HEK293T (cell line): ENCODE measurements at regions not wholly inside any gene's neighbourhood (a gene's known extent, or its start where the extent isn't known, plus 50 kb on each side); places are given as distances from the start of the nearest gene placed in this dataset.

Source experiments
- CTCF ChIA-PET: fragments of 350-600 bp; formaldehyde crosslinking; extraction: SDS; loops from one replicate; lab custom pipeline; 2021; ENCODE audit warnings: antibody characterized with exemption, inconsistent platforms; lab: Yijun Ruan, JAX
- POLR2A ChIA-PET: fragments of 350-600 bp; formaldehyde crosslinking; extraction: SDS; loops from one replicate; lab custom pipeline; 2020; ENCODE audit warnings: antibody characterized with exemption, inconsistent platforms; lab: Yijun Ruan, JAX
- DNase-seq: peaks from one replicate; pipeline ENCODE4 v3.0.0; 2012; ENCODE audit warnings: mixed read lengths; ENCODE audit errors: extremely low spot score
- ARNT ChIP-seq: fragments of 450-650 bp; IDR thresholded peaks from 2 replicates; pipeline ENCODE4 v1.6.1; 2017; ENCODE audit warnings: mild to moderate bottlenecking
- BHLHE40 ChIP-seq: fragments of 450-650 bp; IDR thresholded peaks from 2 replicates; pipeline ENCODE4 v1.6.1; 2016; ENCODE audit warnings: mild to moderate bottlenecking, moderate library complexity, borderline replicate concordance
- CTBP1 ChIP-seq: fragments of 450-650 bp; IDR thresholded peaks from 2 replicates; pipeline ENCODE4 v1.6.1; 2016; ENCODE audit warnings: borderline replicate concordance
- ELF4 ChIP-seq: fragments of 450-650 bp; IDR thresholded peaks from 2 replicates; pipeline ENCODE4 v1.6.1; 2017; ENCODE audit warnings: antibody characterized with exemption
- FOXA1 ChIP-seq: fragments of 450-650 bp; IDR thresholded peaks from 2 replicates; pipeline ENCODE4 v1.6.1; 2016; ENCODE audit warnings: mild to moderate bottlenecking
- FOXK2 ChIP-seq: fragments of 450-650 bp; IDR thresholded peaks from 2 replicates; pipeline ENCODE4 v1.6.1; 2016; ENCODE audit warnings: mild to moderate bottlenecking
- FOXM1 ChIP-seq: fragments of 450-650 bp; IDR thresholded peaks from 2 replicates; pipeline ENCODE4 v1.6.1; 2017; ENCODE audit warnings: mild to moderate bottlenecking, borderline replicate concordance
- HDGF ChIP-seq: fragments of 450-650 bp; IDR thresholded peaks from 2 replicates; pipeline ENCODE4 v1.6.1; 2017; ENCODE audit warnings: antibody characterized with exemption, borderline replicate concordance
- L3MBTL2 ChIP-seq: fragments of 450-650 bp; conservative IDR thresholded peaks from 2 replicates; pipeline ENCODE4 v1.6.1; 2016; ENCODE audit warnings: mild to moderate bottlenecking
- LEF1 ChIP-seq: fragments of 450-650 bp; IDR thresholded peaks from 2 replicates; pipeline ENCODE4 v1.6.1; 2017; ENCODE audit warnings: mild to moderate bottlenecking, borderline replicate concordance
- NFRKB ChIP-seq: fragments of 450-650 bp; IDR thresholded peaks from 2 replicates; pipeline ENCODE4 v1.6.1; 2016; ENCODE audit warnings: mild to moderate bottlenecking, moderate library complexity
- SP1 ChIP-seq: fragments of 450-650 bp; IDR thresholded peaks from 2 replicates; pipeline ENCODE4 v1.6.1; 2017
- SUZ12 ChIP-seq: fragments of 450-650 bp; IDR thresholded peaks from 2 replicates; pipeline ENCODE4 v1.6.1; 2016; ENCODE audit warnings: mild to moderate bottlenecking
- TARDBP ChIP-seq: fragments of 450-650 bp; IDR thresholded peaks from 2 replicates; pipeline ENCODE4 v1.6.1; 2016
- ZNF384 ChIP-seq: fragments of 450-650 bp; IDR thresholded peaks from 2 replicates; pipeline ENCODE4 v1.6.1; 2016
- TF ChIP-seq, protein P1 (sequence below): fragments of 450-650 bp; IDR thresholded peaks from 2 replicates; pipeline ENCODE4 v1.6.1; 2016

DNA sequence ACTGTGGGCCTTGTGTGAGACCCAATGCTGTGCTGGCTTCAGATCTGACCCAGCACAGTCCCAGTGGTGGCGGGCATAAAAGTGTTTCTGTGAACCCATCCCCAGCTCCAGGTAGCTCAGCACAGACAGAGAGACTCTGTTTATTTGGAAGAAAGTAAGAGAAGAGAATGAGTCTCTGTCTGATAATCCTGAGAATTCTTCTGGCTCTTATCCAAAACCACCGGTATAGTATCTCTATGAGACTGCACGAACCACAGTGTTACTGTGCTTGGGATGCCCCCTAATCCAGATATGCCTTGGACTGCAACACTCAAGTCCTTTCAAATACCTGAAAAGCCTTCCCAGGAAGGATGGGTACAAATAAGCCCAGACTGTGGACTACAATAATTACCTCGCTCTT lies 1660.8 kb upstream of the ACO1 start:
- no peak for DNase-seq
- TF ChIP-seq HDGF, result no peak
- no peak for TF ChIP-seq FOXK2
- no peak for TF ChIP-seq BHLHE40
- no peak for TF ChIP-seq FOXA1
- no peak for TF ChIP-seq ARNT
- TF ChIP-seq SUZ12, result no peak
- TF ChIP-seq TARDBP, result no peak
- TF ChIP-seq SP1, result no peak
- no peak for TF ChIP-seq FOXM1
- no peak for TF ChIP-seq NFRKB
- TF ChIP-seq ZNF384, result no peak
- TF ChIP-seq, protein P1, sequence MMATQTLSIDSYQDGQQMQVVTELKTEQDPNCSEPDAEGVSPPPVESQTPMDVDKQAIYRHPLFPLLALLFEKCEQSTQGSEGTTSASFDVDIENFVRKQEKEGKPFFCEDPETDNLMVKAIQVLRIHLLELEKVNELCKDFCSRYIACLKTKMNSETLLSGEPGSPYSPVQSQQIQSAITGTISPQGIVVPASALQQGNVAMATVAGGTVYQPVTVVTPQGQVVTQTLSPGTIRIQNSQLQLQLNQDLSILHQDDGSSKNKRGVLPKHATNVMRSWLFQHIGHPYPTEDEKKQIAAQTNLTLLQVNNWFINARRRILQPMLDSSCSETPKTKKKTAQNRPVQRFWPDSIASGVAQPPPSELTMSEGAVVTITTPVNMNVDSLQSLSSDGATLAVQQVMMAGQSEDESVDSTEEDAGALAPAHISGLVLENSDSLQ, result no peak
- no peak for TF ChIP-seq CTBP1
- TF ChIP-seq L3MBTL2, result no peak
- TF ChIP-seq ELF4, result no peak
- no peak for TF ChIP-seq LEF1
- ChIA-PET POLR2A (no interaction called here), CTCF (no interaction called here)

DNA sequence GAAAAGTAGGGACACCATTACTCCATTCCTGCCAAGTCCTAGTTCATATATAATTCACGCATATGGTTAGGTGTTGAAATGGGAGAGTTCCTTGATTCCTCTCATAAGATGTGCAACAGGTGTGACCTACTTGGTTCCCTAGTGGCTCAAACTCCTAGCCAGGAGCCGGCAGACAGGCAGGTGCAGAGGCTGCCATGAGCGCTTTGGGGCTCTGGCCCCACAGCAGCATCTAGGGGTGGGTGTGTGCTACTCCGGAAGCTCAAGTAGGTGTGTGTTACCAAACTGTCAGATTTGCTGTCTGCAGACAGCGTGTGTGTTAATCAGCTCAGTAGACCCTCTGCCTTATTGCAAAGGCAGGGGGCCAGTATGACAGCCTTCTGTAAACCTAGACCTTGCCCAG lies 1652.4 kb upstream of the ACO1 start:
- DNase-seq, result no peak
- ChIA-PET POLR2A (no interaction called here), CTCF (no interaction called here)
- TF ChIP-seq CTBP1, result no peak
- TF ChIP-seq SP1, result no peak

DNA sequence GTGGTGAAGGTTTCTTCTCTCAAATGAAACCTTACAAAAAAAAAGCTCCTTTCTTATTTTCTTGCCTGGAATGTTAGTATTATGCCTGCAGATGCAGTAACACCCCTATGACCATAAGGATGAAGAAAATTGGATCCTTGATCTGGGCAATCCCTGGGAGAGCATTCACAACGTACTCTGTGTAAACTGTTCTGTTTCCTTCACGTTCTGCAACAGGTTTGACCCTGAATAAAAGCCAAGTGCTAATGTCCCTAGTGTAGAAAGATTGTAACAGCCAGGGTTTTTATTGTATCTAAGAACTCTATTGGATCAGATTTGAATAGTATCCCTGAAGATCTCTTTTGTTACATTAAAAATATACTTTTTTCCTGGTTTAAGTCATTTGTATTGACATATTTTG lies 1639.6 kb upstream of the ACO1 start:
- POLR2A ChIA-PET, result no interaction called here
- TF ChIP-seq, protein P1, result no peak
- TF ChIP-seq L3MBTL2 (no peak), ARNT (no peak), TARDBP (no peak), FOXM1 (no peak), LEF1 (no peak), BHLHE40 (no peak), ELF4 (no peak), SP1 (no peak), FOXA1 (no peak), FOXK2 (no peak), HDGF (no peak), ZNF384 (no peak), SUZ12 (no peak), CTBP1 (no peak), NFRKB (no peak)
- no peak for DNase-seq
- CTCF ChIA-PET, result no interaction called here

DNA sequence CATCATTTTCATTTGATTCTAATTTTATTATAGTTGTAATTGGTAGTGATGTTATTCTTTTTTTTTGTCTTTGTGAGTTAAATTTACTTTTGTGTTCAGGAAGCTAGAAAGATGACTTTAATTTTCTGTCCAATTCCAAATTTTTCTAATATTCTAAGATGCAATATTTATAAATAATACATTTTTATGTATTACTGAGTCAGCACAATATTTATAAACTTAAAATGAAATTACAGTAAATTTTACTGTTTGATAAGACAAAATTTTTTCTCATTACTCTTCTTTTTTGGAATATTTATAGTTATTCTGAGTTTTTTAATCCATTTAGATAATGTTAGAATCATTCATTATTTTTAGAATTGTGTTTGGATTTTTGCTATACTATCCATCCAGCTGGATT lies 1637.9 kb upstream of the ACO1 start:
- CTCF ChIA-PET, result no interaction called here
- POLR2A ChIA-PET, result no interaction called here
- DNase-seq, result no peak
- TF ChIP-seq NFRKB, result no peak
- no peak for TF ChIP-seq FOXK2
- TF ChIP-seq SP1, result no peak
- no peak for TF ChIP-seq HDGF
- no peak for TF ChIP-seq L3MBTL2
- no peak for TF ChIP-seq ARNT
- no peak for TF ChIP-seq SUZ12
- no peak for TF ChIP-seq FOXM1
- TF ChIP-seq ELF4, result no peak
- no peak for TF ChIP-seq CTBP1
- TF ChIP-seq, protein P1, result no peak
- TF ChIP-seq LEF1, result no peak
- TF ChIP-seq TARDBP, result no peak
- TF ChIP-seq ZNF384, result no peak
- no peak for TF ChIP-seq FOXA1
- no peak for TF ChIP-seq BHLHE40

DNA sequence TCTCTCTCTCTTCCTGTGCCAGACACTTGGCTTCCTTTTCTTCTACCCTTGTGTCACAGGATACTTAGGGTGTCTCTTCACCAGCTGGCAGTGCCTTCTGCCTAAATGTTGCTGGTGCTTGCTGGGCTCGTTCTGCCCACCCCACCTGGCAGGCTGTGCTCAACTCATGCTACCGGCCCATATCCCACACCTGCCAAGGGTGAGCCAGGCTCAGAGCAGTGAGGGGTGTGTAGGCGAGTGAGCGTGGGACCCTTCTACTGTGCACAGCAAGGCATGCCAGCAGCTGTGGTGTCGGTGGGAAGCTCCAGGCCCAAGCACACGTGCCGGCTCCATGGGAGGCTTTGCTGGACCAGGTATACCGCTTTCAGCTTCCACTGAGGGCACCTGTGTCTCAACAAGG lies 1626.7 kb upstream of the ACO1 start:
- no peak for TF ChIP-seq NFRKB
- TF ChIP-seq L3MBTL2, result no peak
- no peak for TF ChIP-seq ZNF384
- no peak for TF ChIP-seq ARNT
- no peak for TF ChIP-seq CTBP1
- no peak for TF ChIP-seq BHLHE40
- TF ChIP-seq FOXK2, result no peak
- TF ChIP-seq SUZ12, result no peak
- TF ChIP-seq TARDBP, result no peak
- no peak for TF ChIP-seq HDGF
- TF ChIP-seq FOXM1, result no peak
- TF ChIP-seq LEF1, result no peak
- TF ChIP-seq, protein P1, result no peak
- TF ChIP-seq SP1, result no peak
- TF ChIP-seq FOXA1, result no peak
- TF ChIP-seq ELF4, result no peak
- no peak for DNase-seq
- ChIA-PET CTCF (no interaction called here), POLR2A (interaction anchor here (0.6 kb wide), 1 partner anchor 21 kb away, joined by 3 read pairs; no protein-coding TSS in a partner anchor)
